ENCODE measurements at regions not wholly inside any gene's neighbourhood (a gene's known extent, or its start where the extent isn't known, plus 50 kb on each side); places are given as distances from the start of the nearest gene placed in this dataset.

DNA sequence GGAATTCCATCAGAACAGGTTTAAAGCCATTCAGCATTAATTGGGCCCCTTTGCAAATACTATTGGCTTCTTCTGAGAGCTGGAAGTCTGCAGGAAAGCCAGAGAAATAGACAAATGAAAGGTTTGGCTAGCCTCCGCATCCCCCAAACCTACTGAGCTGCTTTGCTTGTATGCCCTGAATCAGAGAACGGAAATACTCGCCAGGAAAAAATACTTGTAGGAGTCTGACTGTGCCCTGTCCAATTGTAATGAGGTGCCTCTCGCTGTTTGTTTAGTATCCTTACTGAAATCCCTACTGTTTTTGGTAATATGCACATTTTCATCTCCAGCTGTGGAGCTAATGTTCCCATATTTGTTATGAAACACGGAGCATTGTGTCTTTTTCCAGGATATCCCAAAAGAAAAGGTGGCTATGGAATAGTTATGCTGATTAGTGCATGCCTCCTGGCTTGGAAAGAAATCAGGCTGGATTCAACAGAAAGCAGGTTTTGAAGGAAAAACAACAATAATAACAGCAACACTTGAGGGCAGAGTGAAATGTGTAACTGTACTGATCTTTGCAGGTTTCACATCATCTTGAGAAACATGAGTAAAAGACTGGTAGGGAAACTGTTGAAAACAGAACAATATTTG is 50.7 kb upstream of the NLGN4X start:
- TF ChIP-seq, protein P1, sequence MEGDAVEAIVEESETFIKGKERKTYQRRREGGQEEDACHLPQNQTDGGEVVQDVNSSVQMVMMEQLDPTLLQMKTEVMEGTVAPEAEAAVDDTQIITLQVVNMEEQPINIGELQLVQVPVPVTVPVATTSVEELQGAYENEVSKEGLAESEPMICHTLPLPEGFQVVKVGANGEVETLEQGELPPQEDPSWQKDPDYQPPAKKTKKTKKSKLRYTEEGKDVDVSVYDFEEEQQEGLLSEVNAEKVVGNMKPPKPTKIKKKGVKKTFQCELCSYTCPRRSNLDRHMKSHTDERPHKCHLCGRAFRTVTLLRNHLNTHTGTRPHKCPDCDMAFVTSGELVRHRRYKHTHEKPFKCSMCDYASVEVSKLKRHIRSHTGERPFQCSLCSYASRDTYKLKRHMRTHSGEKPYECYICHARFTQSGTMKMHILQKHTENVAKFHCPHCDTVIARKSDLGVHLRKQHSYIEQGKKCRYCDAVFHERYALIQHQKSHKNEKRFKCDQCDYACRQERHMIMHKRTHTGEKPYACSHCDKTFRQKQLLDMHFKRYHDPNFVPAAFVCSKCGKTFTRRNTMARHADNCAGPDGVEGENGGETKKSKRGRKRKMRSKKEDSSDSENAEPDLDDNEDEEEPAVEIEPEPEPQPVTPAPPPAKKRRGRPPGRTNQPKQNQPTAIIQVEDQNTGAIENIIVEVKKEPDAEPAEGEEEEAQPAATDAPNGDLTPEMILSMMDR (IDR thresholded peaks at IDR 0.05): no peak
- TF ChIP-seq RELA (CRISPR knock-in tag; IDR thresholded peaks at IDR 0.05; ENCODE audit: borderline replicate concordance) (no peak), ZBTB43 (CRISPR knock-in tag; IDR thresholded peaks at IDR 0.05) (no peak), ZNF396 (CRISPR knock-in tag; IDR thresholded peaks at IDR 0.05; ENCODE audit: borderline replicate concordance) (no peak), MAX (CRISPR knock-in tag; IDR thresholded peaks at IDR 0.05) (no peak)
- TF ChIP-seq, protein P2, sequence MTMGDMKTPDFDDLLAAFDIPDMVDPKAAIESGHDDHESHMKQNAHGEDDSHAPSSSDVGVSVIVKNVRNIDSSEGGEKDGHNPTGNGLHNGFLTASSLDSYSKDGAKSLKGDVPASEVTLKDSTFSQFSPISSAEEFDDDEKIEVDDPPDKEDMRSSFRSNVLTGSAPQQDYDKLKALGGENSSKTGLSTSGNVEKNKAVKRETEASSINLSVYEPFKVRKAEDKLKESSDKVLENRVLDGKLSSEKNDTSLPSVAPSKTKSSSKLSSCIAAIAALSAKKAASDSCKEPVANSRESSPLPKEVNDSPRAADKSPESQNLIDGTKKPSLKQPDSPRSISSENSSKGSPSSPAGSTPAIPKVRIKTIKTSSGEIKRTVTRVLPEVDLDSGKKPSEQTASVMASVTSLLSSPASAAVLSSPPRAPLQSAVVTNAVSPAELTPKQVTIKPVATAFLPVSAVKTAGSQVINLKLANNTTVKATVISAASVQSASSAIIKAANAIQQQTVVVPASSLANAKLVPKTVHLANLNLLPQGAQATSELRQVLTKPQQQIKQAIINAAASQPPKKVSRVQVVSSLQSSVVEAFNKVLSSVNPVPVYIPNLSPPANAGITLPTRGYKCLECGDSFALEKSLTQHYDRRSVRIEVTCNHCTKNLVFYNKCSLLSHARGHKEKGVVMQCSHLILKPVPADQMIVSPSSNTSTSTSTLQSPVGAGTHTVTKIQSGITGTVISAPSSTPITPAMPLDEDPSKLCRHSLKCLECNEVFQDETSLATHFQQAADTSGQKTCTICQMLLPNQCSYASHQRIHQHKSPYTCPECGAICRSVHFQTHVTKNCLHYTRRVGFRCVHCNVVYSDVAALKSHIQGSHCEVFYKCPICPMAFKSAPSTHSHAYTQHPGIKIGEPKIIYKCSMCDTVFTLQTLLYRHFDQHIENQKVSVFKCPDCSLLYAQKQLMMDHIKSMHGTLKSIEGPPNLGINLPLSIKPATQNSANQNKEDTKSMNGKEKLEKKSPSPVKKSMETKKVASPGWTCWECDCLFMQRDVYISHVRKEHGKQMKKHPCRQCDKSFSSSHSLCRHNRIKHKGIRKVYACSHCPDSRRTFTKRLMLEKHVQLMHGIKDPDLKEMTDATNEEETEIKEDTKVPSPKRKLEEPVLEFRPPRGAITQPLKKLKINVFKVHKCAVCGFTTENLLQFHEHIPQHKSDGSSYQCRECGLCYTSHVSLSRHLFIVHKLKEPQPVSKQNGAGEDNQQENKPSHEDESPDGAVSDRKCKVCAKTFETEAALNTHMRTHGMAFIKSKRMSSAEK (CRISPR knock-in tag; IDR thresholded peaks at IDR 0.05; ENCODE audit: borderline replicate concordance): no peak
- TF ChIP-seq, protein P3, sequence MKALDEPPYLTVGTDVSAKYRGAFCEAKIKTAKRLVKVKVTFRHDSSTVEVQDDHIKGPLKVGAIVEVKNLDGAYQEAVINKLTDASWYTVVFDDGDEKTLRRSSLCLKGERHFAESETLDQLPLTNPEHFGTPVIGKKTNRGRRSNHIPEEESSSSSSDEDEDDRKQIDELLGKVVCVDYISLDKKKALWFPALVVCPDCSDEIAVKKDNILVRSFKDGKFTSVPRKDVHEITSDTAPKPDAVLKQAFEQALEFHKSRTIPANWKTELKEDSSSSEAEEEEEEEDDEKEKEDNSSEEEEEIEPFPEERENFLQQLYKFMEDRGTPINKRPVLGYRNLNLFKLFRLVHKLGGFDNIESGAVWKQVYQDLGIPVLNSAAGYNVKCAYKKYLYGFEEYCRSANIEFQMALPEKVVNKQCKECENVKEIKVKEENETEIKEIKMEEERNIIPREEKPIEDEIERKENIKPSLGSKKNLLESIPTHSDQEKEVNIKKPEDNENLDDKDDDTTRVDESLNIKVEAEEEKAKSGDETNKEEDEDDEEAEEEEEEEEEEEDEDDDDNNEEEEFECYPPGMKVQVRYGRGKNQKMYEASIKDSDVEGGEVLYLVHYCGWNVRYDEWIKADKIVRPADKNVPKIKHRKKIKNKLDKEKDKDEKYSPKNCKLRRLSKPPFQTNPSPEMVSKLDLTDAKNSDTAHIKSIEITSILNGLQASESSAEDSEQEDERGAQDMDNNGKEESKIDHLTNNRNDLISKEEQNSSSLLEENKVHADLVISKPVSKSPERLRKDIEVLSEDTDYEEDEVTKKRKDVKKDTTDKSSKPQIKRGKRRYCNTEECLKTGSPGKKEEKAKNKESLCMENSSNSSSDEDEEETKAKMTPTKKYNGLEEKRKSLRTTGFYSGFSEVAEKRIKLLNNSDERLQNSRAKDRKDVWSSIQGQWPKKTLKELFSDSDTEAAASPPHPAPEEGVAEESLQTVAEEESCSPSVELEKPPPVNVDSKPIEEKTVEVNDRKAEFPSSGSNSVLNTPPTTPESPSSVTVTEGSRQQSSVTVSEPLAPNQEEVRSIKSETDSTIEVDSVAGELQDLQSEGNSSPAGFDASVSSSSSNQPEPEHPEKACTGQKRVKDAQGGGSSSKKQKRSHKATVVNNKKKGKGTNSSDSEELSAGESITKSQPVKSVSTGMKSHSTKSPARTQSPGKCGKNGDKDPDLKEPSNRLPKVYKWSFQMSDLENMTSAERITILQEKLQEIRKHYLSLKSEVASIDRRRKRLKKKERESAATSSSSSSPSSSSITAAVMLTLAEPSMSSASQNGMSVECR (CRISPR knock-in tag; IDR thresholded peaks at IDR 0.05; ENCODE audit: borderline replicate concordance): no peak
